Right lobe of liver (tissue), 6 donors: ENCODE measurements at regions not wholly inside any gene's neighbourhood (a gene's known extent, or its start where the extent isn't known, plus 50 kb on each side); places are given as distances from the start of the nearest gene placed in this dataset.

Experiments used
- ATAC-seq, 4 donors: fragments of 200-7000 bp; cut with Tn5 transposase; one replicate each; pipeline ENCODE4 v1.9.1; 2020; ENCODE audit warnings: mild to moderate bottlenecking in 4 of 4, moderate library complexity in 4 of 4
- DNase-seq, 3 donors: peaks; one replicate each; pipeline ENCODE4 v3.0.0-alpha.2; 2020
- H3K27ac ChIP-seq, 3 donors: fragments of 200-600 bp; one replicate each; pipeline ENCODE4 v1.8.0; 2022
- H3K27me3 ChIP-seq, 2 donors: fragments of 200-600 bp; one replicate each; pipeline ENCODE4 v1.8.0; 2022
- H3K36me3 ChIP-seq, 4 donors: fragments of 200-600 bp; sonication (generic) in 1 of 4; one replicate each; pipeline versions ENCODE4 v1.5.1 to v1.8.0; 2017 to 2022; ENCODE audit warnings: control low read depth in 1 of 4
- H3K4me1 ChIP-seq, 4 donors: fragments of 200-600 bp; sonication (generic) in 1 of 4; one replicate each; pipeline versions ENCODE4 v1.5.1 to v1.8.0; 2017 to 2022; ENCODE audit warnings: control low read depth in 1 of 4
- H3K4me3 ChIP-seq, 3 donors: fragments of 200-600 bp; one replicate each; pipeline ENCODE4 v1.8.0; 2022
- H3K9me3 ChIP-seq, 4 donors: fragments of 200-600 bp; sonication (generic) in 1 of 4; one replicate each; pipeline versions ENCODE4 v1.5.1 to v1.8.0; 2017 to 2022; ENCODE audit warnings: control low read depth in 1 of 4
- CTCF ChIP-seq, 4 donors: fragments of 200-600 bp in 3 of 4; fragments of 450-650 bp in 1 of 4; IDR thresholded peaks; one replicate each; pipeline versions ENCODE4 v1.5.1 to v1.8.0; 2016 to 2022; ENCODE audit warnings: antibody characterized with exemption in 4 of 4, mild to moderate bottlenecking in 2 of 4
- POLR2A ChIP-seq: fragments of 450-650 bp; IDR thresholded peaks from one replicate; pipeline ENCODE4 v1.6.1; 2017; ENCODE audit warnings: antibody characterized with exemption, mild to moderate bottlenecking
- WGBS: methylation state at CpG from one replicate; pipeline ENCODE4 v1.1.6; 2018; ENCODE audit warnings: low coverage, low lambda C conversion rate; ENCODE audit not compliant: insufficient coverage; ENCODE audit errors: missing lambda C conversion rate; 5-methylcytosine and 5-hydroxymethylcytosine counted together
- intact Hi-C, 2 donors: fragments of 100-400 bp; cut with DNase I; formaldehyde crosslinking; loops; one replicate each; pipeline versions ENCODE4 v1.11.2 to v1.14.1; 2022
- donor health status: DM: no; HTN: yes; CAD: no.
- donor health status: DM: no; HTN: no; CAD: no.
- donor health status: DM: no; HTN: no; CAD: no.
- donor health status: DM: no; HTN: yes; CAD: no.
- donor health status: DM: no; HTN: yes; CAD: no.

GRCh38 chr5:31096238-31096865 is 97.1 kb upstream of the CDH6 start:
- no peaks in the 10 kb centered on the region for H3K36me3 ChIP-seq
- no peak for DNase-seq
- no peaks in the 10 kb centered on the region for H3K27me3 ChIP-seq
- H3K27ac ChIP-seq = no peak overlapping the region
- no peaks in the 10 kb centered on the region for H3K9me3 ChIP-seq
- 72% methylated on average over 5 of the region's 5 CpGs for WGBS
- no peak overlapping the region for H3K4me3 ChIP-seq
- intact Hi-C loops = no loop called here
- no peak for ATAC-seq
- TF ChIP-seq CTCF (IDR thresholded peaks at IDR 0.05) (no peak), POLR2A (no peak)
- no peaks in the 10 kb centered on the region for H3K4me1 ChIP-seq

GRCh38 chr5:31095796-31096195 is 97.7 kb upstream of the CDH6 start:
- no peak overlapping the region for H3K4me3 ChIP-seq
- H3K4me1 ChIP-seq = no peaks in the 10 kb centered on the region
- no peaks in the 10 kb centered on the region for H3K27me3 ChIP-seq
- WGBS = 86% methylated on average over 1 of the region's 1 CpG
- no peak for ATAC-seq
- DNase-seq = no peak
- H3K27ac ChIP-seq = no peak overlapping the region
- intact Hi-C loops = no loop called here
- no peaks in the 10 kb centered on the region for H3K36me3 ChIP-seq
- no peaks in the 10 kb centered on the region for H3K9me3 ChIP-seq
- TF ChIP-seq CTCF (IDR thresholded peaks at IDR 0.05) = no peak
- no peak for TF ChIP-seq POLR2A

GRCh38 chr5:31091501-31091900 is 102.0 kb upstream of the CDH6 start:
- 74% methylated on average over 5 of the region's 5 CpGs for WGBS
- H3K36me3 ChIP-seq = no peaks in the 10 kb centered on the region
- H3K27ac ChIP-seq = no peak overlapping the region
- DNase-seq (no peak), ATAC-seq (no peak)
- H3K4me1 ChIP-seq = no peaks in the 10 kb centered on the region
- no peak overlapping the region for H3K4me3 ChIP-seq
- intact Hi-C loops = no loop called here
- TF ChIP-seq CTCF (IDR thresholded peaks at IDR 0.05) = no peak
- no peak for TF ChIP-seq POLR2A
- H3K27me3 ChIP-seq = no peaks in the 10 kb centered on the region
- no peaks in the 10 kb centered on the region for H3K9me3 ChIP-seq

- DNase-seq (no peak), ATAC-seq (no peak)
- H3K27me3 ChIP-seq = no peaks in the 10 kb centered on the region
- TF ChIP-seq POLR2A (no peak), CTCF (IDR thresholded peaks at IDR 0.05) (no peak)
- no peak overlapping the region for H3K4me3 ChIP-seq
- intact Hi-C loops = no loop called here
- WGBS = 81% methylated on average over 3 of the region's 3 CpGs
- H3K27ac ChIP-seq = no peak overlapping the region
- no peaks in the 10 kb centered on the region for H3K9me3 ChIP-seq
- no peaks in the 10 kb centered on the region for H3K36me3 ChIP-seq
- no peaks in the 10 kb centered on the region for H3K4me1 ChIP-seq
Measured at GRCh38 chr5:31090467-31090866, 103.0 kb upstream of the CDH6 start.
